Tibial artery (tissue), 4 donors: ENCODE measurements at regions not wholly inside any gene's neighbourhood (a gene's known extent, or its start where the extent isn't known, plus 50 kb on each side); places are given as distances from the start of the nearest gene placed in this dataset.

ENCODE experiments used
- DNase-seq, 2 donors: peaks; one replicate each; pipeline ENCODE4 v3.0.0-alpha.2; 2019
- H3K27ac ChIP-seq, 2 donors: fragments of 200-600 bp; sonication (generic) in 1 of 2; 1 replicate in 1 of 2; 2 replicates in 1 of 2; pipeline ENCODE4 v1.5.1; 2018 to 2019; ENCODE audit warnings: mild to moderate bottlenecking in 1 of 2
- H3K27me3 ChIP-seq, 2 donors: fragments of 200-600 bp; sonication (generic) in 1 of 2; one replicate each; pipeline versions ENCODE4 v1.5.1 to v1.6.0; 2016 to 2019
- H3K36me3 ChIP-seq, 3 donors: fragments of 200-600 bp; sonication (generic) in 2 of 3; one replicate each; pipeline ENCODE4 v1.5.1; 2016 to 2019; ENCODE audit warnings: mild to moderate bottlenecking in 2 of 3
- H3K4me1 ChIP-seq, 4 donors: fragments of 200-600 bp; sonication (generic) in 2 of 4; 1 replicate in 3 of 4; 2 replicates in 1 of 4; pipeline ENCODE4 v1.5.1; 2016 to 2019
- H3K4me3 ChIP-seq, 2 donors: fragments of 200-600 bp; sonication (generic) in 1 of 2; 1 replicate in 1 of 2; 2 replicates in 1 of 2; pipeline ENCODE4 v1.5.1; 2018 to 2019; ENCODE audit warnings: mild to moderate bottlenecking in 2 of 2
- H3K9me3 ChIP-seq, 3 donors: fragments of 200-600 bp; sonication (generic) in 1 of 3; one replicate each; pipeline ENCODE4 v1.5.1; 2016 to 2019
- CTCF ChIP-seq, 2 experiments: fragments of 200-600 bp in 1 of 2; fragments of 450-650 bp in 1 of 2; IDR thresholded peaks; one replicate each; pipeline ENCODE4 v1.5.1; 2017 to 2019; ENCODE audit warnings: antibody characterized with exemption in 2 of 2, mild to moderate bottlenecking in 1 of 2, moderate library complexity in 1 of 2
- intact Hi-C: fragments of 100-400 bp; cut with DNase I; formaldehyde crosslinking; loops from one replicate; pipeline ENCODE4 v1.15.0; 2023; ENCODE audit warnings: low total_unique reads

GRCh38 chr17:12591021-12591735, 74.5 kb upstream of the MYOCD start:
- Histone ChIP-seq H3K36me3 (no peaks in the 10 kb centered on the region), H3K4me1 (peaks cover 0 to 22% (median 2%) of the 10 kb centered on the region in 4 donors), H3K9me3 (no peaks in the 10 kb centered on the region), H3K27ac (peak overlapping the region; percentile 35 to 60), H3K4me3 (no peak overlapping the region), H3K27me3 (no peaks in the 10 kb centered on the region)
- DNase-seq, result no peak
- intact Hi-C loops, result no loop called here
- TF ChIP-seq CTCF (IDR thresholded peaks at IDR 0.05), result no peak

DNA sequence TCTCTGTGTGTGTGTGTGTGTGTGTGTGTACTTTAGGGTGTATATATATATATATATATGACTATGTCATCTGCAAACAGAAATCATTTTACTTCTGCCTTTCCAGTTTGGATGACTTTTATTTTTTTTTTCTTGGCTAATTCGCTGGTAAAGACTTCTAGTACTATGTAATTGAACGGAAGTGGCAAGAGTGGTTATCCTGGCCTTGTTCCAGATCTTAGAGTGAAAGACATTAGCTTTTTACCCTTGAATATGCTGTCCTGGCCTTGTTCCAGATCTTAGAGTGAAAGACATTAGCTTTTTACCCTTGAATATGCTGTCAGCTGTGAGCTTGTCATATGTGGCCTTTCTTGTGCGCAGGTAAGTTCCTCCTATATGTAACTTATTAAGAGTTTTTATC, 72.7 kb upstream of the MYOCD start:
- H3K27me3 ChIP-seq, result no peaks in the 10 kb centered on the region
- peaks cover 0 to 22% (median 2%) of the 10 kb centered on the region in 4 donors for H3K4me1 ChIP-seq
- peak overlapping the region; percentile 40 to 60 for H3K27ac ChIP-seq
- intact Hi-C loops, result no loop called here
- no peak for TF ChIP-seq CTCF (IDR thresholded peaks at IDR 0.05)
- DNase-seq, result no peak
- H3K36me3 ChIP-seq, result no peaks in the 10 kb centered on the region
- no peaks in the 10 kb centered on the region for H3K9me3 ChIP-seq
- H3K4me3 ChIP-seq, result no peak overlapping the region

GRCh38 chr17:12596961-12597360, 68.7 kb upstream of the MYOCD start:
- no peak for DNase-seq
- Histone ChIP-seq H3K27ac (no peak overlapping the region), H3K27me3 (no peaks in the 10 kb centered on the region), H3K4me3 (no peak overlapping the region), H3K36me3 (no peaks in the 10 kb centered on the region), H3K9me3 (no peaks in the 10 kb centered on the region), H3K4me1 (peaks cover 0 to 18% (median 2%) of the 10 kb centered on the region in 4 donors)
- TF ChIP-seq CTCF (IDR thresholded peaks at IDR 0.05), result no peak
- intact Hi-C loops, result no loop called here

DNA sequence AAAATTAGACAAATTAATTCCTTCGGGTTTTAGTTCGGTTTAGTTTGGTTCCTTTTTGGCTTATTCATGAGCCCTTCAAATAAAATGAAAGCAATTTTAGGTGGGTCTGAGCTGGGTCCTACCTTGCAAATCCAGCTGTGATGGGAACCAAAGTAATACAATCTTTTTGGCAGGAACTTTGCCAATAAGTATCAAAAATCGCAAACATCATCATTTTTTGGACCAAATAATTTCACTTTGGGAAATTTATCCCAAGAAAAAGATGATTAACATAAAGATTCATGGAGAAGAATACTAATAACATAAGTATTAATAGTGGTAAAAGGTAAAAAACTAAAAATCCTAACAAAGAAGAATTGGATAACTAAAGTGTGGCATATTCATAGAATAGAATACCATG, 67.8 kb upstream of the MYOCD start:
- Histone ChIP-seq H3K36me3 (no peaks in the 10 kb centered on the region), H3K9me3 (no peaks in the 10 kb centered on the region), H3K27me3 (no peaks in the 10 kb centered on the region), H3K4me3 (no peak overlapping the region), H3K27ac (no peak overlapping the region), H3K4me1 (peaks cover 0 to 14% (median 1%) of the 10 kb centered on the region in 4 donors)
- no peak for DNase-seq
- intact Hi-C loops, result no loop called here
- no peak for TF ChIP-seq CTCF (IDR thresholded peaks at IDR 0.05)

- intact Hi-C loops, result no loop called here
- Histone ChIP-seq H3K4me3 (no peak overlapping the region), H3K4me1 (peaks cover 0 to 9% (median 0%) of the 10 kb centered on the region in 4 donors), H3K27ac (no peak overlapping the region), H3K9me3 (no peaks in the 10 kb centered on the region), H3K36me3 (no peaks in the 10 kb centered on the region), H3K27me3 (no peaks in the 10 kb centered on the region)
- TF ChIP-seq CTCF (IDR thresholded peaks at IDR 0.05), result no peak
- no peak for DNase-seq
Measured at GRCh38 chr17:12599186-12599920, 66.3 kb upstream of the MYOCD start.
